BJ (cell line): ENCODE measurements at regions not wholly inside any gene's neighbourhood (a gene's known extent, or its start where the extent isn't known, plus 50 kb on each side); places are given as distances from the start of the nearest gene placed in this dataset.
"Not testable (repeated sequence)": the region's sequence is repeated elsewhere in the genome, so short reads cannot be mapped to it uniquely, and the experiment has no call there.

Experiments
- CTCF ChIA-PET: fragments of 350-600 bp; formaldehyde crosslinking; extraction: SDS; loops from one replicate; lab custom pipeline; 2021; ENCODE audit warnings: antibody characterized with exemption, inconsistent platforms; lab: Yijun Ruan, JAX
- POLR2A ChIA-PET: fragments of 300-600 bp; sonication (Branson Sonifier 250); formaldehyde crosslinking; extraction: SDS; loops from one replicate; lab custom pipeline; 2021; ENCODE audit warnings: antibody characterized with exemption; lab: Charles Lee
- DNase-seq: peaks from one replicate; pipeline ENCODE4 v3.0.0-alpha.2; 2011; ENCODE audit warnings: low read depth
- H3K27me3 ChIP-seq: 2 replicates; pipeline ENCODE4 v1.6.0; 2011; ENCODE audit warnings: low read length; ENCODE audit not compliant: control insufficient read depth, insufficient read depth
- H3K36me3 ChIP-seq: 2 replicates; pipeline ENCODE4 v1.5.1; 2011; ENCODE audit warnings: low read length; ENCODE audit not compliant: control insufficient read depth, insufficient read depth
- H3K4me3 ChIP-seq: 2 replicates; pipeline ENCODE4 v1.5.1; 2011; ENCODE audit warnings: low read depth, mild to moderate bottlenecking, control low read depth, low read length
- CTCF ChIP-seq: IDR thresholded peaks from 2 replicates; pipeline ENCODE4 v1.5.1; 2011; ENCODE audit warnings: low read depth, mild to moderate bottlenecking, control low read depth, inconsistent platforms, low read length, moderate library complexity; ENCODE audit not compliant: insufficient read depth

- DNase-seq = no peak
- H3K4me3 ChIP-seq = no peak overlapping the region
- CTCF ChIA-PET = no interaction called here
- H3K36me3 ChIP-seq = no peaks in the 10 kb centered on the region
- no peak for TF ChIP-seq CTCF
- no peaks in the 10 kb centered on the region for H3K27me3 ChIP-seq
- POLR2A ChIA-PET = no interaction called here
These were observed 805.1 kb upstream of the ADAMTS5 start for GRCh38 chr21:27771938-27772483.

DNA sequence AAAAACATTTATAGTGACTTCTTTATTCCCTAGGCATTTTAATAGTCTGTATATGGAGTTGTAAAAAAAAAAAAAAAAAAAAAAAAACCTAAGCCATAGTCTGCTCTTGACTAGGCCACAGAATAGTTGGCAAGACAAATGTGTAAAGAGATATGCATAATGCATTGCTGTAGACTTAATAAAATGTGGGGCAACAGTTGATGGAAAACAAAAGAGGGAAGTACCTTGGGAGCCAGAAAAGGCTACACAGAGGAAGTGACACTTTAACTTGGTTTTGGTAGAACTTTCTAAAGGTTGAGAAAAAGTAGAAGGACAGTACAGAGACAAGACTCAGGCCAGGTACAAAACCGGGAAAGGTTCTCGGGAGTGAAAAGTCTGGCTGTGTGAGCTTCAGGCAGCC lies 802.9 kb upstream of the ADAMTS5 start:
- TF ChIP-seq CTCF = no peak
- CTCF ChIA-PET = interaction anchor here (1.2 kb wide), 1 partner anchor 34 kb away, joined by 3 read pairs; no protein-coding TSS in a partner anchor
- DNase-seq = no peak
- H3K4me3 ChIP-seq = no peak overlapping the region
- POLR2A ChIA-PET = no interaction called here
- H3K36me3 ChIP-seq = no peaks in the 10 kb centered on the region
- no peaks in the 10 kb centered on the region for H3K27me3 ChIP-seq

- H3K36me3 ChIP-seq, H3K4me3 ChIP-seq, DNase-seq, CTCF ChIA-PET, H3K27me3 ChIP-seq, POLR2A ChIA-PET: not testable (repeated sequence)
These were observed 801.3 kb upstream of the ADAMTS5 start for GRCh38 chr21:27768046-27768637.

DNA sequence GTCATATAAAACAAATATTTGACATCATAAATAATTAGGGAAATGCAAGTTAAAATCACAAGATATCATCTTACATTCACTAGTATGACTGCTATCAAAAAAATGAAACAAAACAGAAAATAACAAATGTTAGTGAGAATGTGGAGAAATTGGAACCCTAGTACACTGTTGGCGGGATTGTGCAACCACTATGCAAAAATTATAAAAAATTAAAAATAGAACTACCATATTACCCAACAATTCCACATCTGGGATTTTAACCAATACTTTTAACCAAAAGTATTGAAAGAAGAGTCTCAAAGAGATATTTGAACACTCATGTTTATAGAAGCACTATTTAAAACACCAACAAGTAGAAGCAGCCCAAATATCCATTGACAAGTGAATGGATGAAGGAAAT lies 797.2 kb upstream of the ADAMTS5 start:
- no peak for DNase-seq
- no peak for TF ChIP-seq CTCF
- Histone ChIP-seq H3K36me3 (no peaks in the 10 kb centered on the region), H3K27me3 (no peaks in the 10 kb centered on the region), H3K4me3 (no peak overlapping the region)
- CTCF ChIA-PET = no interaction called here
- POLR2A ChIA-PET = no interaction called here

DNA sequence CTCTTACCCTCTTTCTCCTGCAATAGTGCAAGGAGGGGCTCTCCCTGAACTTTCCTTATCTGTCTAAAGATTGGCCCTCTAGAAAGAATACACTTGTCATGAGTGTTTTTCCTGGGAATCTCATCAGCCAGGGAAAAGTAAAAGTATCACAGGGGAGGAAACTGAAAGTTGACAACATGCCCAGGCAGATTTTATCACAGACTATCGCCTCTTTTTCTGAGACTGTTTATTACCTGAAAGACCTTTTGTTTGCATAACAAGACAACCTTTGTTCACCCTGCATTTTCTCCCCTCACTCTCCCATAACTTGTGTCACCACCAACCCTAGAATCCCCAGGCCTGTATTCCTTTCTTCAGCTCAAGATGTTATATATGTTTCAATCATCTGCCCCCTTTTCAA lies 794.7 kb upstream of the ADAMTS5 start:
- ChIA-PET POLR2A (no interaction called here), CTCF (no interaction called here)
- H3K36me3 ChIP-seq = no peaks in the 10 kb centered on the region
- DNase-seq = no peak
- no peak overlapping the region for H3K4me3 ChIP-seq
- H3K27me3 ChIP-seq = no peaks in the 10 kb centered on the region
- no peak for TF ChIP-seq CTCF

DNA sequence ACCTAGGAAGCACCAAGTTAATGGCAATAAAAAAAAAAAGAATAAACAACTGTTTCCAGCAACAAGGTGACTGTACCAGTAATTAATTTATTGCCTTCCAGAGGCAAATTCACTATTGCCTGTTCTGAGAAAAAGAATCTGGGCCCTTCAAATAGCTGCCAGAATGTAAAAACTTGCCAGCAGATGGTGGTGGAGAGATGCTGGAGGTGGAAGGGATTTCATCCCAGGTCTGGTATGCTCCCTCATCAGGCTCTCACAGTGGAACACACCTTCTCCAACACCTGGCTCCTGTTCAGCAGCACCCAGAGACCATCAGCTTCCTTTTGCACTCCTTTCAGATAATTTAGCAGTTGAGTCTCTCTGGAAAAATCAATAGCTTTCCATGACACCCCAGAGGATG lies 792.9 kb upstream of the ADAMTS5 start:
- DNase-seq = no peak
- H3K4me3 ChIP-seq = no peak overlapping the region
- CTCF ChIA-PET = no interaction called here
- POLR2A ChIA-PET = no interaction called here
- TF ChIP-seq CTCF = no peak
- H3K27me3 ChIP-seq = no peaks in the 10 kb centered on the region
- no peaks in the 10 kb centered on the region for H3K36me3 ChIP-seq
